ENCODE measurements at regions not wholly inside any gene's neighbourhood (a gene's known extent, or its start where the extent isn't known, plus 50 kb on each side); places are given as distances from the start of the nearest gene placed in this dataset.

DNA sequence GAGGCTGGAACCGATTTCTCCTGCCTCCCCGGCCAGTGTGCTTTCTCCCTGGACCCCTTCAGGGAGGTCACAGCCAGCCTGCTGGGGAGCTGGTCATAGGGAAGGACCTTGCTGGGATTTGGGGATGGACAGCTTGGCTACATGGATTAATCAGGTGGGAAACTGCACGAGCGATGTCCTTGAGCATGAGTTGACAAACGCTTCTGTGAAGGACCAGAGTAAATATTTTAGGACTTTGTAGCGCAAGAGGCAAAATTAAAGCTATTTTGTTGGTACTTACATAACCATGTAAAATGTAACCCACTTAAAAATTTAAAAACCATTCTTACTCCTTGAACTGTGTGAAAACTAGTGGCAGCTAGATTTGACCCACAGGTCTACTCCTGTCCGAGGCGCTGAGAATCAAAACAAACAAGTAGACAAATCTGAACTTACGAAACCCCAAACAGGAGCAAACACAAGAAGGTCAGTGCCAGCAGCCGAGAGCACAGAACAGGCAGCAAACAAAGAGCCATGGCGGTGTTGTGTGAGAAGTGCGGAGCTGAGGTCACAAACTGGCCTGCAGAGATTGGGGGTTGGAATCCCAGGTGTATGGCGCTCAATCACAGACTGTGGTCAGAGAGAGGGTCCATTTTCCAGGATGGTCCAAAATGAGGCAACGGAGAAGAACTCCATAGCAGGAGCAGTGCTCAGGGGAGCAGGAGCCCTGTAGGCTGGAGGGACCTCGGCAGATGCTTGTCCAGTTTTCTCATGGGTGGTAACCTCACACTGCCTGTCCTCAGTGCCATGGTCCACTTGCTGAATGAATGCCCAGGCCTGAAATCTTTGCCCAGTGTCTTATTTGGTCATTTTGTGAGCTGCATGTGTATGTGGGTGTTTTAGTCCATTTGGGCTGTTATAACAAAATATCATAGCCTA lies 79.2 kb upstream of the CLMN start (continued):
- TF ChIP-seq ERF (CRISPR knock-in tag; IDR thresholded peaks at IDR 0.05) (0 out of 2 replicates have a peak, but pooled peaks have one; percentile 28), SALL1 (CRISPR knock-in tag; IDR thresholded peaks at IDR 0.05) (peak; percentile 73), ZBTB3 (CRISPR knock-in tag; IDR thresholded peaks at IDR 0.05; ENCODE audit: borderline replicate concordance, low read depth) (no peak), GATAD1 (CRISPR knock-in tag; IDR thresholded peaks at IDR 0.05) (no peak), ZNF564 (CRISPR knock-in tag; IDR thresholded peaks at IDR 0.05) (peak; percentile 41; the same call in 1 of the 2 replicates), ZNF501 (CRISPR knock-in tag; IDR thresholded peaks at IDR 0.05) (peak; percentile 62), FOSL2 (CRISPR knock-in tag; IDR thresholded peaks at IDR 0.05) (0 out of 2 replicates have a peak, but pooled peaks have one; percentile 9), KDM2A (CRISPR knock-in tag; IDR thresholded peaks at IDR 0.05; ENCODE audit: borderline replicate concordance, low read depth) (0 out of 2 replicates have a peak, but pooled peaks have one; percentile 33), GATAD2A (CRISPR knock-in tag; IDR thresholded peaks at IDR 0.05) (peak; percentile 66; the same call in 1 of the 2 replicates), PHF21A (CRISPR knock-in tag; IDR thresholded peaks at IDR 0.05) (peak; percentile 67), HDAC2 (CRISPR knock-in tag; IDR thresholded peaks at IDR 0.05) (peak; percentile 43; the same call in 1 of the 2 replicates), ASH2L (IDR thresholded peaks at IDR 0.05; ENCODE audit: insufficient read length, low read depth, low read length) (no peak), NR2F6 (IDR thresholded peaks at IDR 0.05) (peak; percentile 68), NR2F6 (CRISPR knock-in tag; IDR thresholded peaks at IDR 0.05) (peak; percentile 80), ZNF331 (CRISPR knock-in tag; IDR thresholded peaks at IDR 0.05) (peak; percentile 58; the same call in 1 of the 2 replicates), CEBPG (CRISPR knock-in tag; IDR thresholded peaks at IDR 0.05) (peak; percentile 67), ZNF724P (CRISPR knock-in tag; IDR thresholded peaks at IDR 0.05; ENCODE audit: borderline replicate concordance) (no peak), ZNF441 (CRISPR knock-in tag; IDR thresholded peaks at IDR 0.05; ENCODE audit: borderline replicate concordance) (0 out of 2 replicates have a peak, but pooled peaks have one; percentile 19), ZBTB42 (CRISPR knock-in tag; IDR thresholded peaks at IDR 0.05) (no peak), NCOA2 (CRISPR knock-in tag; IDR thresholded peaks at IDR 0.05) (0 out of 2 replicates have a peak, but pooled peaks have one; percentile 18), RXRA (CRISPR knock-in tag; IDR thresholded peaks at IDR 0.05) (no peak), ZNF350 (CRISPR knock-in tag; IDR thresholded peaks at IDR 0.05; ENCODE audit: borderline replicate concordance, low read depth) (peak; percentile 8; the same call in 1 of the 2 replicates), TBX2 (CRISPR knock-in tag; IDR thresholded peaks at IDR 0.05; ENCODE audit: borderline replicate concordance) (peak; percentile 51; the same call in 1 of the 2 replicates), AGO1 (IDR thresholded peaks at IDR 0.05; ENCODE audit: low read depth, low read length, poor library complexity, severe bottlenecking) (no peak), PAX8 (CRISPR knock-in tag; IDR thresholded peaks at IDR 0.05; ENCODE audit: borderline replicate concordance) (no peak)
- TF ChIP-seq, protein P1, sequence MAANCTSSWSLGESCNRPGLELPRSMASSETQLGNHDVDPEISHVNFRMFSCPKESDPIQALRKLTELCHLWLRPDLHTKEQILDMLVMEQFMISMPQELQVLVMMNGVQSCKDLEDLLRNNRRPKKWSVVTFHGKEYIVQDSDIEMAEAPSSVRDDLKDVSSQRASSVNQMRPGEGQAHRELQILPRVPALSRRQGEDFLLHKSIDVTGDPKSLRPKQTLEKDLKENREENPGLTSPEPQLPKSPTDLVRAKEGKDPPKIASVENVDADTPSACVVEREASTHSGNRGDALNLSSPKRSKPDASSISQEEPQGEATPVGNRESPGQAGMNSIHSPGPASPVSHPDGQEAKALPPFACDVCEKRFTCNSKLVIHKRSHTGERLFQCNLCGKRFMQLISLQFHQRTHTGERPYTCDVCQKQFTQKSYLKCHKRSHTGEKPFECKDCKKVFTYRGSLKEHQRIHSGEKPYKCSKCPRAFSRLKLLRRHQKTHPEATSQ (CRISPR knock-in tag; IDR thresholded peaks at IDR 0.05; ENCODE audit: borderline replicate concordance) = peak; percentile 89; the same call in 1 of the 2 replicates
- TF ChIP-seq, protein P2, sequence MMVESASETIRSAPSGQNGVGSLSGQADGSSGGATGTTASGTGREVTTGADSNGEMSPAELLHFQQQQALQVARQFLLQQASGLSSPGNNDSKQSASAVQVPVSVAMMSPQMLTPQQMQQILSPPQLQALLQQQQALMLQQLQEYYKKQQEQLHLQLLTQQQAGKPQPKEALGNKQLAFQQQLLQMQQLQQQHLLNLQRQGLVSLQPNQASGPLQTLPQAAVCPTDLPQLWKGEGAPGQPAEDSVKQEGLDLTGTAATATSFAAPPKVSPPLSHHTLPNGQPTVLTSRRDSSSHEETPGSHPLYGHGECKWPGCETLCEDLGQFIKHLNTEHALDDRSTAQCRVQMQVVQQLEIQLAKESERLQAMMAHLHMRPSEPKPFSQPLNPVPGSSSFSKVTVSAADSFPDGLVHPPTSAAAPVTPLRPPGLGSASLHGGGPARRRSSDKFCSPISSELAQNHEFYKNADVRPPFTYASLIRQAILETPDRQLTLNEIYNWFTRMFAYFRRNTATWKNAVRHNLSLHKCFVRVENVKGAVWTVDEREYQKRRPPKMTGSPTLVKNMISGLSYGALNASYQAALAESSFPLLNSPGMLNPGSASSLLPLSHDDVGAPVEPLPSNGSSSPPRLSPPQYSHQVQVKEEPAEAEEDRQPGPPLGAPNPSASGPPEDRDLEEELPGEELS (CRISPR knock-in tag; IDR thresholded peaks at IDR 0.05) = peak; percentile 84

Data from HepG2 (cell line).